HepG2 (cell line): ENCODE measurements at regions not wholly inside any gene's neighbourhood (a gene's known extent, or its start where the extent isn't known, plus 50 kb on each side); places are given as distances from the start of the nearest gene placed in this dataset.

Source experiments
- ATAC-seq: fragments of 200-7000 bp; cut with Tn5 transposase; 3 replicates; pipeline ENCODE4 v1.9.1; 2020; ENCODE audit warnings: mild to moderate bottlenecking, moderate library complexity
- BruUV-seq: library from RNA; stranded (reverse); fragments of 400-500 nt; replicated peaks from 2 replicates; lab custom pipeline; 2021; lab: Mats Ljungman, UMichigan
- CTCF ChIA-PET: fragments of 300-600 bp; formaldehyde crosslinking; extraction: SDS; loops from one replicate; lab custom pipeline; 2021; ENCODE audit warnings: low total read pairs, inconsistent platforms, low intra/inter-chr PET ratio; lab: Yijun Ruan, JAX
- POLR2A ChIA-PET: fragments of 350-600 bp; sonication (Branson Sonifier 250); formaldehyde crosslinking; loops from one replicate; lab custom pipeline; 2020; ENCODE audit warnings: antibody characterized with exemption, inconsistent platforms; lab: Yijun Ruan, JAX
- DNase-seq: peaks from one replicate; pipeline ENCODE4 v3.0.0-alpha.2; 2015; ENCODE audit warnings: low spot score
- FAIRE-seq: peaks from 3 replicates; lab custom pipeline; 2011; peaks lifted over from hg19 to GRCh38; lab: Jason Lieb, UNC
- H2AFZ ChIP-seq: one replicate; pipeline ENCODE4 v1.6.1; 2011; ENCODE audit warnings: low read length, inconsistent platforms
- H3K27ac ChIP-seq: fragments of 300-600 bp; 3 replicates; pipeline ENCODE4 v1.8.0; 2011; ENCODE audit warnings: mixed run types, mild to moderate bottlenecking, mixed read lengths, low read length, inconsistent platforms; ENCODE audit not compliant: insufficient read depth; ENCODE audit errors: extremely low read length
- H3K27me3 ChIP-seq, 2 experiments: fragments of 200-600 bp in 1 of 2; 2 replicates in 1 of 2; 3 replicates in 1 of 2; pipeline versions ENCODE4 v1.6.0 to v1.8.0; 2011; ENCODE audit warnings: low read length in 2 of 2, mild to moderate bottlenecking in 2 of 2, moderate library complexity in 2 of 2, inconsistent platforms in 1 of 2; ENCODE audit not compliant: insufficient read depth in 2 of 2, control insufficient read depth in 1 of 2
- H3K36me3 ChIP-seq, 2 experiments: fragments of 200-600 bp in 1 of 2; replicated peaks in 1 of 2; 2 replicates in 1 of 2; 3 replicates in 1 of 2; pipeline versions ENCODE4 v1.5.1 to v1.8.0; 2011; ENCODE audit warnings: low read length in 2 of 2, inconsistent platforms in 1 of 2; ENCODE audit not compliant: insufficient read depth in 2 of 2, control insufficient read depth in 1 of 2
- H3K4me1 ChIP-seq: 2 replicates; pipeline ENCODE4 v1.5.1; 2012; ENCODE audit warnings: low read length, inconsistent platforms; ENCODE audit not compliant: insufficient read depth
- H3K4me2 ChIP-seq: 2 replicates; pipeline ENCODE4 v1.6.0; 2011; ENCODE audit warnings: low read depth, low read length, inconsistent platforms
- H3K4me3 ChIP-seq, 3 experiments: fragments of 200-600 bp in 1 of 3; sonication (generic), shearing (Covaris generic) in 1 of 3; replicated peaks in 1 of 3; 2 replicates each; pipeline ENCODE4 v1.5.1; 2011 to 2016; ENCODE audit warnings: low read length in 3 of 3, inconsistent platforms in 2 of 3, low read depth in 2 of 3, mild to moderate bottlenecking in 2 of 3, control low read depth in 1 of 3, mixed read lengths in 1 of 3; ENCODE audit not compliant: insufficient read depth in 1 of 3
- H3K79me2 ChIP-seq: one replicate; pipeline ENCODE4 v1.6.1; 2011; ENCODE audit warnings: low read length, inconsistent platforms; ENCODE audit not compliant: insufficient read depth
- H3K9ac ChIP-seq: 2 replicates; pipeline ENCODE4 v1.6.0; 2011; ENCODE audit warnings: mild to moderate bottlenecking, low read depth, low read length, inconsistent platforms; ENCODE audit not compliant: insufficient read depth
- H3K9me3 ChIP-seq: 2 replicates; pipeline ENCODE4 v1.5.1; 2012; ENCODE audit warnings: mild to moderate bottlenecking, low read length
- H4K20me1 ChIP-seq: 2 replicates; pipeline ENCODE4 v1.6.0; 2011; ENCODE audit warnings: inconsistent platforms, mild to moderate bottlenecking, low read length, moderate library complexity; ENCODE audit not compliant: insufficient read depth
- CEBPB ChIP-seq: IDR thresholded peaks from 2 replicates; pipeline ENCODE4 v1.6.1; 2011; ENCODE audit warnings: low read depth, low read length, improper control_type of control experiment, borderline replicate concordance
- ELK4 ChIP-seq: sonication (generic); formaldehyde crosslinking; IDR thresholded peaks from 2 replicates; pipeline ENCODE4 v1.9.0; 2021; ENCODE audit warnings: missing genetic modification reagents, borderline replicate concordance
- ISX ChIP-seq: sonication (generic); formaldehyde crosslinking; conservative IDR thresholded peaks from 2 replicates; pipeline ENCODE4 v1.5.0; 2020; ENCODE audit warnings: missing genetic modification reagents
- JUNB ChIP-seq: sonication (generic); formaldehyde crosslinking; IDR thresholded peaks from 2 replicates; pipeline ENCODE4 v1.8.0; 2022; ENCODE audit warnings: missing genetic modification reagents, mild to moderate bottlenecking, borderline replicate concordance
- ZFX ChIP-seq: sonication (generic); formaldehyde crosslinking; IDR thresholded peaks from 2 replicates; pipeline ENCODE4 v1.4.0; 2020; ENCODE audit warnings: mild to moderate bottlenecking, low read depth, missing genetic modification reagents, moderate library complexity
- WGBS: methylation state at CpG from one replicate; pipeline ENCODE4 v1.1.6; 2017; ENCODE audit warnings: low lambda C conversion rate; 5-methylcytosine and 5-hydroxymethylcytosine counted together
- in situ Hi-C: cut with HindIII; loops from 2 replicates; pipeline ENCODE4 v1.10.0; 2017; ENCODE audit warnings: low pct_unique_long_range_greater_than_20kb; ENCODE audit not compliant: extremely low pct_ligation_motif_present
- intact Hi-C: fragments of 100-400 bp; cut with micrococcal nuclease; formaldehyde crosslinking; loops from one replicate; pipeline ENCODE4 v1.10.0; 2022; ENCODE audit not compliant: unreplicated experiment

GRCh38 chr2:74072565-74072964, 75.1 kb downstream of the BOLA3 start:
- ATAC-seq (no peak), FAIRE-seq (no peak), DNase-seq (no peak)
- in situ Hi-C loops = no loop called here
- Histone ChIP-seq H3K27ac (no peak overlapping the region), H4K20me1 (no peaks in the 10 kb centered on the region), H3K9me3 (no peaks in the 10 kb centered on the region), H3K4me2 (no peak overlapping the region), H3K4me1 (no peaks in the 10 kb centered on the region), H3K79me2 (no peaks in the 10 kb centered on the region), H3K9ac (no peak overlapping the region), H3K27me3 (no peaks in the 10 kb centered on the region), H3K36me3 (peaks cover 0 to 37% of the 10 kb centered on the region in 2 experiments; a peak in 3 of 5 replicates), H2AFZ (no peak overlapping the region), H3K4me3 (no peak overlapping the region)
- WGBS = 93% methylated on average over 1 of the region's 1 CpG
- no TSS peak for BruUV-seq
- ChIA-PET CTCF (no interaction called here), POLR2A (no interaction called here)
- intact Hi-C loops = no loop called here
- TF ChIP-seq CEBPB (peak; percentile 57; the same call in 1 of the 2 replicates), JUNB (CRISPR knock-in tag) (no peak)

- Histone ChIP-seq H3K4me1 (no peaks in the 10 kb centered on the region), H3K27me3 (no peaks in the 10 kb centered on the region), H3K4me2 (no peak overlapping the region), H3K27ac (no peak overlapping the region), H3K79me2 (no peaks in the 10 kb centered on the region), H3K36me3 (peaks cover 0 to 40% of the 10 kb centered on the region in 2 experiments; a peak in 3 of 5 replicates), H2AFZ (no peak overlapping the region), H4K20me1 (no peaks in the 10 kb centered on the region), H3K9me3 (no peaks in the 10 kb centered on the region), H3K4me3 (no peak overlapping the region), H3K9ac (no peak overlapping the region)
- DNase-seq (no peak), ATAC-seq (no peak), FAIRE-seq (no peak)
- ChIA-PET POLR2A (no interaction called here), CTCF (no interaction called here)
- BruUV-seq = no TSS peak
- intact Hi-C loops (no loop called here), in situ Hi-C loops (no loop called here)
- WGBS = 97% methylated on average over 4 of the region's 4 CpGs
- TF ChIP-seq ELK4 = no peak
- no peak for TF ChIP-seq ISX (CRISPR knock-in tag)
- no peak for TF ChIP-seq ZFX (CRISPR knock-in tag)
Observed at GRCh38 chr2:74074487-74074886, 73.2 kb downstream of the BOLA3 start.
